ENCODE measurements at regions not wholly inside any gene's neighbourhood (a gene's known extent, or its start where the extent isn't known, plus 50 kb on each side); places are given as distances from the start of the nearest gene placed in this dataset.

DNA sequence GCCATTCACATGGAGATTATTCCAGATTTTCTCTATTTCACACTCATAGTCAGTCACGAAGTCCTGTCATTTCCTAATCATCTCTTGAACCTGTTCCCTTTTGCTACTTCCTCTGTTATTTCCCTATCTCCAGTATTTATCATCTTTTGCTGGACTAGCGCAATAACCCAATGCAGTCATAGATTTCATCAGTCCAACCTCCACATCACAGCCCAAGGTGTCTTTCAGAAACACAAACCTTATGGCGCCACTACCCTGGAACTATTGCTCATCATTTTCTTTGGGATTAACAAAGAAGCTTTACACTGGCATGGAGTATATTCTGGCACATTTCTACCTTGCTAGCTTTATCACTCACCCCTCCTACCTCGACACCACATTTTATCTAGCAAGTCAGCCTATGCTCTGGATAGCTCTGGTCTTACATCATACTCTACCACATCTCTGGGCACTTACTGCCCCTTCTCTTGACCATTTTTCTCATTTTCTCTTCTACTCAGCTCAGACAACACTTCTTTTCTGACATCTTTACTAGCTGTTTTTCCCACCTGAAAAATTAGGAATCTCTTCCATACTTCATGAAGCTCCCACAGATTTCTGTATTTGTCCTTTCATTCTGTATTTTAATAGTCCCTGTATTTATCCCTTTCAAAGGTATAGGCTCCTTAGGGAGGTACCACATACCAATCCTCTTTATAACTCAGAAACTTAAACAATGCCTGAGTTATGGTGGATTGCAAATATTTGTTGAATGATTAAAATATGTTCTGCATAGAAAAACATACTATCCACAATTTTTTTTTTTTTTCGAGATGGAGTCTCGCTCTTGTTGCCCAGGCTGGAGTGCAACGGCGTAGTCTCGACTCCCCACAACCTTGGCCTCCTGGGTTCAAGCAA lies 534.7 kb downstream of the KLF12 start:
- 0 out of 4 replicates have a peak overlapping the region, but pooled peaks of 1 of the 2 experiments have one; percentile 13 for H4K8ac ChIP-seq (ENCODE audit: low read depth in 2 of 2, low read length in 2 of 2)
- H3K4me2 ChIP-seq (ENCODE audit: low read depth, low read length), result no peak overlapping the region
- no peaks in the 10 kb centered on the region for H3K9me1 ChIP-seq (ENCODE audit: insufficient read depth, low read length)
- no peak overlapping the region for H3K23ac ChIP-seq (ENCODE audit: low read depth, low read length)
- 88% methylated on average over 5 of the region's 9 CpGs; no CpG with 5 or more reads in 1 of the 2 experiments for WGBS, 2 experiments (ENCODE audit: extremely low coverage in 2 of 2, insufficient read length in 1 of 2)
- dilution Hi-C loops (cut with HindIII; ENCODE audit: low sequenced_read_pairs, unreplicated experiment) (no loop called here), in situ Hi-C loops (cut with MboI; ENCODE audit: low sequenced_read_pairs) (no loop called here), intact Hi-C loops (cut with micrococcal nuclease) (no loop called here)
- H3K79me1 ChIP-seq (ENCODE audit: low read depth in 1 of 2, low read length in 2 of 2), result no peaks in the 10 kb centered on the region
- no peaks in the 10 kb centered on the region for H4K20me1 ChIP-seq (ENCODE audit: insufficient read depth, low read length)
- POLR2A ChIA-PET (ENCODE audit: unreplicated experiment), result no interaction called here
- peak overlapping the region; percentile 12; the same call in 1 of the 3 replicates for H2BK15ac ChIP-seq (ENCODE audit: low read depth, low read length)
- H3K27ac ChIP-seq (ENCODE audit: insufficient read depth, low read length), result no peak overlapping the region
- peaks cover 3% of the 10 kb centered on the region; the same call in 1 of the 2 replicates for H3K4me1 ChIP-seq (ENCODE audit: control insufficient read depth, insufficient read depth, low read length)
- H2BK5ac ChIP-seq (ENCODE audit: low read depth, low read length, poor library complexity, severe bottlenecking), result peak overlapping the region; percentile 79
- no peak overlapping the region for H2BK120ac ChIP-seq (ENCODE audit: low read depth, low read length)
- BruUV-seq (replicated peaks), result no TSS peak
- 0 out of 2 replicates have a peak overlapping the region, but pooled peaks have one; percentile 20 for H4K5ac ChIP-seq (ENCODE audit: low read depth, low read length)
- H2BK20ac ChIP-seq (ENCODE audit: low read depth, low read length), result 0 out of 2 replicates have a peak overlapping the region, but pooled peaks have one; percentile 18
- H2AFZ ChIP-seq (replicated peaks; ENCODE audit: low read length, poor library complexity), result no peak overlapping the region
- ATAC-seq (ENCODE audit: low read depth), result no peak
- DNase-seq, result no peak
- H3K9ac ChIP-seq (ENCODE audit: low read depth, low read length), result no peak overlapping the region
- H4K91ac ChIP-seq (ENCODE audit: insufficient read depth, low read depth, low read length), result no peak overlapping the region
- CTCF ChIA-PET, result interaction anchor here (0.6 to 0.7 kb wide), 3 partner anchors 11 to 66 kb away, joined by 3 to 5 read pairs (median 3); no protein-coding TSS in a partner anchor
- no peak overlapping the region for H3K4ac ChIP-seq (ENCODE audit: low read depth, low read length)
- no peak overlapping the region for H2AK5ac ChIP-seq (ENCODE audit: low read depth, low read length)
- no peaks in the 10 kb centered on the region for H3K27me3 ChIP-seq (ENCODE audit: control insufficient read depth, insufficient read depth, low read length)
- TF ChIP-seq, protein P1, sequence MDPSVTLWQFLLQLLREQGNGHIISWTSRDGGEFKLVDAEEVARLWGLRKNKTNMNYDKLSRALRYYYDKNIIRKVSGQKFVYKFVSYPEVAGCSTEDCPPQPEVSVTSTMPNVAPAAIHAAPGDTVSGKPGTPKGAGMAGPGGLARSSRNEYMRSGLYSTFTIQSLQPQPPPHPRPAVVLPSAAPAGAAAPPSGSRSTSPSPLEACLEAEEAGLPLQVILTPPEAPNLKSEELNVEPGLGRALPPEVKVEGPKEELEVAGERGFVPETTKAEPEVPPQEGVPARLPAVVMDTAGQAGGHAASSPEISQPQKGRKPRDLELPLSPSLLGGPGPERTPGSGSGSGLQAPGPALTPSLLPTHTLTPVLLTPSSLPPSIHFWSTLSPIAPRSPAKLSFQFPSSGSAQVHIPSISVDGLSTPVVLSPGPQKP (IDR thresholded peaks at IDR 0.05; ENCODE audit: borderline replicate concordance, low read depth, low read length), result no peak
- TF ChIP-seq RCOR1 (IDR thresholded peaks at IDR 0.05; ENCODE audit: insufficient replicate concordance, low read length) (no peak), BHLHE40 (IDR thresholded peaks at IDR 0.05; ENCODE audit: low read depth, low read length) (no peak), CHD1 (IDR thresholded peaks at IDR 0.05; ENCODE audit: low read depth, low read length) (no peak), MAZ (IDR thresholded peaks at IDR 0.05; ENCODE audit: borderline replicate concordance, low read depth, low read length) (no peak), SMC3 (IDR thresholded peaks at IDR 0.05; ENCODE audit: low read depth, low read length) (no peak), MXI1 (IDR thresholded peaks at IDR 0.05; ENCODE audit: borderline replicate concordance, low read depth, low read length) (no peak)
- H3K9me3 ChIP-seq (ENCODE audit: control insufficient read depth, insufficient read depth, low read length), result peaks cover 2% of the 10 kb centered on the region
- no peak overlapping the region for H2AK9ac ChIP-seq (replicated peaks; ENCODE audit: low read depth, low read length, poor library complexity)
- H3K56ac ChIP-seq (ENCODE audit: extremely low read depth, insufficient read depth, low read length), result no peak overlapping the region
- no peaks in the 10 kb centered on the region for H3K36me3 ChIP-seq (ENCODE audit: control insufficient read depth, insufficient read depth, low read length)
- H3K18ac ChIP-seq (ENCODE audit: low read depth, low read length), result peak overlapping the region; percentile 85; the same call in 1 of the 2 replicates
- H3K4me3 ChIP-seq (ENCODE audit: insufficient read depth, low read depth, low read length), result no peak overlapping the region
- no peak overlapping the region for H3K14ac ChIP-seq (replicated peaks; ENCODE audit: low read depth, low read length)
